Aorta (tissue), 5 donors: ENCODE measurements at regions not wholly inside any gene's neighbourhood (a gene's known extent, or its start where the extent isn't known, plus 50 kb on each side); places are given as distances from the start of the nearest gene placed in this dataset.

Source experiments
- ATAC-seq: fragments of 200-7000 bp; cut with Tn5 transposase; one replicate; pipeline ENCODE4 v1.9.1; 2022; ENCODE audit warnings: moderate library complexity; ENCODE audit not compliant: low FRiP score
- DNase-seq, 2 donors: peaks; one replicate each; pipeline ENCODE4 v3.0.0-alpha.2; 2020
- H3K27ac ChIP-seq, 2 donors: one replicate each; pipeline ENCODE4 v1.5.1; 2013; ENCODE audit warnings: low read length in 2 of 2, mild to moderate bottlenecking in 2 of 2, moderate library complexity in 2 of 2, control low read depth in 1 of 2, inconsistent platforms in 1 of 2, low read depth in 1 of 2
- H3K27me3 ChIP-seq, 2 donors: one replicate each; pipeline ENCODE4 v1.6.1; 2013; ENCODE audit warnings: control low read depth in 1 of 2, low read length in 1 of 2, mild to moderate bottlenecking in 1 of 2, moderate library complexity in 1 of 2; ENCODE audit not compliant: insufficient read depth in 2 of 2, control insufficient read depth in 1 of 2
- H3K36me3 ChIP-seq, 2 donors: one replicate each; pipeline ENCODE4 v1.6.1; 2013; ENCODE audit warnings: control low read depth in 1 of 2, low read length in 1 of 2, mild to moderate bottlenecking in 1 of 2; ENCODE audit not compliant: insufficient read depth in 2 of 2, control insufficient read depth in 1 of 2
- H3K4me1 ChIP-seq, 2 donors: one replicate each; pipeline ENCODE4 v1.6.1; 2013; ENCODE audit warnings: low read length in 2 of 2, control low read depth in 1 of 2, mild to moderate bottlenecking in 1 of 2, moderate library complexity in 1 of 2; ENCODE audit not compliant: insufficient read depth in 2 of 2, control insufficient read depth in 1 of 2
- H3K4me3 ChIP-seq, 2 donors: one replicate each; pipeline ENCODE4 v1.5.1; 2013; ENCODE audit warnings: low read length in 2 of 2, control low read depth in 1 of 2, mild to moderate bottlenecking in 1 of 2
- H3K9me3 ChIP-seq: one replicate; pipeline ENCODE4 v1.6.1; 2013; ENCODE audit warnings: mild to moderate bottlenecking, low read length; ENCODE audit not compliant: control insufficient read depth
- WGBS, 2 donors: extraction: QIAGEN DNeasy Blood & Tissue Kit; methylation state at CpG; one replicate each; pipeline ENCODE4 v1.1.7; 2013; 5-methylcytosine and 5-hydroxymethylcytosine counted together
- intact Hi-C, 2 donors: fragments of 100-400 bp; cut with DNase I; formaldehyde crosslinking; loops; one replicate each; pipeline versions ENCODE4 v1.14.2 to v1.15.0; 2022
- donor health status: healthy with polysubstance abuse.
- donor health status: Bipolar disorder and iron deficiency.
- donor health status: DM: no; HTN: no; CAD: no.
- donor health status: DM: no; HTN: no; CAD: no.
- donor health status: DM: yes; HTN: yes; CAD: no.

DNA sequence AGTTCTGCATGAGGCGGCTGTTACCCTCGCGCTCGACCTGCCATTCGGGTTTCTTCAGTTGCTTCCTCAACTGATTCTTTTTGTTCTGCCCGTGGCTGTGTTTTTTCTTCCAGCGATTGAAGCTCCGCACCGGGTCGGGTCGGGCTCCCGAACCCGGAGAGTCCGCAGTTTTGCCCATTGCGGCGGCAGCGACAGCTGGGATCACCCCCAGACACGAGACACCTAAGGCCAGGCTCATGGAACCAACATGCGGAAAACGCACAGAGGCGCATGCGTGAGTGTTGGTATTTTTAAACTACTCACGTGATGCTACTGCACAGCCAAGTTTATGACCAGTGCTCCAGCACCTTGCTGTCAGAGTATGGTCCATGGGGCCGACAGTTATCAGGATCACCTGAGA lies 100.0 kb downstream of the SPATA31D1 start:
- no peaks in the 10 kb centered on the region for H3K36me3 ChIP-seq
- H3K27ac ChIP-seq = no peak overlapping the region
- no peak overlapping the region for H3K4me3 ChIP-seq
- DNase-seq = no peak
- intact Hi-C loops = no loop called here
- ATAC-seq = no peak
- H3K27me3 ChIP-seq = no peaks in the 10 kb centered on the region
- H3K4me1 ChIP-seq = no peaks in the 10 kb centered on the region
- 96% methylated on average over 24 of the region's 24 CpGs for WGBS, 2 donors
- H3K9me3 ChIP-seq = no peaks in the 10 kb centered on the region

- H3K36me3 ChIP-seq = no peaks in the 10 kb centered on the region
- DNase-seq = no peak
- H3K4me3 ChIP-seq = no peak overlapping the region
- H3K27ac ChIP-seq = no peak overlapping the region
- no peaks in the 10 kb centered on the region for H3K4me1 ChIP-seq
- no peaks in the 10 kb centered on the region for H3K27me3 ChIP-seq
- WGBS, 2 donors = 94 to 98% methylated on average over 2 of the region's 2 CpGs
- intact Hi-C loops = no loop called here
- no peak for ATAC-seq
- H3K9me3 ChIP-seq = no peaks in the 10 kb centered on the region
Measured at GRCh38 chr9:82090046-82090445, 101.5 kb downstream of the SPATA31D1 start.

DNA sequence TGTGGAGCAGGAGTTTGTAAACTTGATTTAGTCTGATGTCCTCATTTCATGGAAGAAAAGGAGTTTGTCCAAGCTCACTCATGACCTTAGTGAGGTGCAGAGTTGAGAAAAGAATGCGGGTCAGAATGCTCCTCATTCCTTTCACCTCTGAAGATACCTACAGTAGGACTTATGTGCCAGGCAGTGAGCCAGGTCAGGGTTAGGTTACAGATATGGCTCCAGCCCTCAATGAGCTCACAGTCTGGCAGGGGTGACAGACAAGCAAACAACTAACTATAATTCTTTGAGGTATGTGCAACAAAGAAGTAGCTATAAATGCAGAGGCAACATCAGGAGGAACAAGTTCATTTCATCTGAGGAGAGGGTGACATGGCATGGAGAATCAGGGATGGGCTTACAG lies 102.5 kb downstream of the SPATA31D1 start:
- no peaks in the 10 kb centered on the region for H3K36me3 ChIP-seq
- H3K9me3 ChIP-seq = no peaks in the 10 kb centered on the region
- no peak overlapping the region for H3K4me3 ChIP-seq
- no peaks in the 10 kb centered on the region for H3K27me3 ChIP-seq
- H3K4me1 ChIP-seq = no peaks in the 10 kb centered on the region
- intact Hi-C loops = no loop called here
- DNase-seq = no peak
- no peak for ATAC-seq
- no peak overlapping the region for H3K27ac ChIP-seq
- WGBS, 2 donors = 53 to 71% methylated on average over 1 of the region's 1 CpG

DNA sequence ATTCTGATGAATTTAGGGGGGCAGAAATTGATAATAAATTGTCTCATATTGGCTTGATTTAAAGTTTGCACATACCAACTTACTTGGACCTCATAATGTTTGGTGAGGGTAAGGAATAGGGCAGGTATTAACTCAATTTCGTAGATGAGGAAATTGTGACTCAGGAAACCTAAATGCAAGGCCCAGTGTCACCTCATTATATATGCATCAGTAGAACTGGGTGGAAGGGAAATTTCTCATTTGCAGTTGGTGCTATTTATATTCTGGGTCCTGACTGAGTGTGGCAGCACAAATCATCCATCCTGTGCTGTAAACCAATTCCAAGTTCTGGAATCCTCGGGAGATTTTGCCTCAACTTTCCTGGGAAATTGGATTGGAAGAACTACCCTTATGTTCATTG lies 103.0 kb downstream of the SPATA31D1 start:
- H3K27me3 ChIP-seq = no peaks in the 10 kb centered on the region
- WGBS, 2 donors = 84 to 90% methylated on average over 2 of the region's 2 CpGs
- no peak overlapping the region for H3K4me3 ChIP-seq
- no peaks in the 10 kb centered on the region for H3K9me3 ChIP-seq
- no peak overlapping the region for H3K27ac ChIP-seq
- no peaks in the 10 kb centered on the region for H3K36me3 ChIP-seq
- intact Hi-C loops = no loop called here
- no peaks in the 10 kb centered on the region for H3K4me1 ChIP-seq
- DNase-seq (no peak), ATAC-seq (no peak)

DNA sequence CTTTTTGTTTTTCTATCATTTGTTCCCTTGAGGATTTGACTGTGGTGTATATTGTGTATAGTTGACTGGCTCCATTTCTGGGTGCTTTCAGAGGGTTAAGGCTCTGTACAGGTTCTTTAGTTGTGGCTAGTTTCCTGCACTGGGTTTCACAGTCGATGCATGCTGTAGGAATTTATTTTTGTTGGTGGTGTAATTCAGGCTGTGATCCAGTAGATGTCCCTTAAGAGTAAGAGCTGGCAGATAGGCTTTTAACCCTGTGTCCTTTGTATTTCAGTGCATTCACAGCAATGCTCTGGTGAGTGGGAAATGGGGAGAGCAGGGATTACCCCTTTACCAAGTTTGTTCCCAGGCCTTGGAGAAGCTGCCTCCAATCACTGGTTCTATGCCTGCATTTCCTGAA lies 112.9 kb downstream of the SPATA31D1 start:
- Histone ChIP-seq H3K36me3 (no peaks in the 10 kb centered on the region), H3K9me3 (peaks cover 2% of the 10 kb centered on the region), H3K4me3 (no peak overlapping the region), H3K4me1 (no peaks in the 10 kb centered on the region), H3K27ac (no peak overlapping the region), H3K27me3 (no peaks in the 10 kb centered on the region)
- ATAC-seq (no peak), DNase-seq (no peak)
- intact Hi-C loops = no loop called here
- 48 to 61% methylated on average over 1 of the region's 1 CpG for WGBS, 2 donors

DNA sequence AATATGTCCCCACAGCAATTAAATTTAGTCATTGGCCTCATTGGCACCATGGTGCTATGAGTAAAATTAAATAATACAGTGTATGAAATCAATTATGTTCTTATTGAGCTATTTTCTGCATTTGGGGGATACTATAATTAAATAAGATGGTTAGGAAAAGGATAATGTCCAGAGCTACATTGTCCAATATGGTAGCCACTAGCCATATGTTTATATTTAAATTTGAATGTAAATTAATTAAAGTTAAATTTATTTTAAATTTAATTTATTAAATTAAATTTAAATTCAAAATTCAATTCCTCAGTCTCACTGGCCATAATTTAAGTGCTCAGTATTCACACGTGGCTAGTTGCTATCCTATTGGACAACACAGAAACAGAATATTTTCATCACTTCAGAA lies 115.7 kb downstream of the SPATA31D1 start:
- DNase-seq (no peak), ATAC-seq (no peak)
- H3K4me3 ChIP-seq = no peak overlapping the region
- H3K4me1 ChIP-seq = no peaks in the 10 kb centered on the region
- WGBS, 2 donors = 89 to 95% methylated on average over 1 of the region's 1 CpG
- H3K27me3 ChIP-seq = no peaks in the 10 kb centered on the region
- H3K9me3 ChIP-seq = no peaks in the 10 kb centered on the region
- no peaks in the 10 kb centered on the region for H3K36me3 ChIP-seq
- intact Hi-C loops = no loop called here
- H3K27ac ChIP-seq = no peak overlapping the region

DNA sequence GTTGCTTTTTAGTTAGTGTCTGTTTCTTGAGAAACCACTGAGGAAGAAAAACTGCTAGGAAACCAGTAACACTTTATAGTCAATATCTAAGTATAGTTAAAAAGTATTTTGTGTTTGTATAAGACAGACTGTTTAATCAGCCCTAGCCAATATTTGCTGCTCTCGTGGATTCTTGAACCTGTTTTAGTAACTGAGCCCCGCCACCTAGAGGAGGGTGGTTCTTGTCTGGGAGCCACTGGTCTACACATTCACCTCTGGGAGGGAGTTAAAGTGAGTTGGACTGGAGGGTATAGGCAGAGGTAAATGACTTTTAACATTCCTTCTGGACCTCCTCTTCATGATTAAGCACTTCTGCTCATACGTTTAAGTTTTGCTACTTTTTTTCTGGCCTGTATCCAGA lies 117.2 kb downstream of the SPATA31D1 start:
- Histone ChIP-seq H3K36me3 (no peaks in the 10 kb centered on the region), H3K27ac (no peak overlapping the region), H3K4me1 (no peaks in the 10 kb centered on the region), H3K27me3 (no peaks in the 10 kb centered on the region), H3K4me3 (no peak overlapping the region), H3K9me3 (no peaks in the 10 kb centered on the region)
- ATAC-seq (no peak), DNase-seq (no peak)
- intact Hi-C loops = no loop called here
- 72 to 74% methylated on average over 3 of the region's 3 CpGs for WGBS, 2 donors

DNA sequence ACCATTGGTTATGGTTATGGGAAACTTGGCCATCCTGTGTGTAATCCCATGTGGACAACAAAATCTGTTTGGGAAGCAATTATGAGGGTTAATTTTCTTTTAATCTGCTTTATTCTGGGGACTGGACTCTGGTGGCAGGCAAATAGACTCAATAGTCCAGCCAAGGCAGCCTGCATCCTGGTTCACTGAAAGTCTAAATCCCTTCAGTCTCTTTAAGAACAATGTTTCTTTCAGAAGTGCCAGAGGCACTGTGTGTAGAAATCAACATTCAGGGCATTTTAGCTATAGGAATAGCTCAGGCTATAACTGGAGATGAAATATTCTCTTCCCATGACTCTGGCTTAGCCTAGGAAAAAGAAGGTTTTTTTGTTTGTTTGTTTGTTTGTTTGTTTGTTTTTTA lies 118.0 kb downstream of the SPATA31D1 start:
- no peaks in the 10 kb centered on the region for H3K36me3 ChIP-seq
- DNase-seq (no peak), ATAC-seq (no peak)
- no peaks in the 10 kb centered on the region for H3K4me1 ChIP-seq
- intact Hi-C loops = no loop called here
- no peak overlapping the region for H3K27ac ChIP-seq
- H3K4me3 ChIP-seq = no peak overlapping the region
- H3K9me3 ChIP-seq = no peaks in the 10 kb centered on the region
- no peaks in the 10 kb centered on the region for H3K27me3 ChIP-seq

GRCh38 chr9:82108474-82108873 lies 119.9 kb downstream of the SPATA31D1 start:
- no peaks in the 10 kb centered on the region for H3K4me1 ChIP-seq
- intact Hi-C loops = no loop called here
- no peak overlapping the region for H3K4me3 ChIP-seq
- H3K27ac ChIP-seq = no peak overlapping the region
- 94 to 99% methylated on average over 1 of the region's 1 CpG for WGBS, 2 donors
- H3K27me3 ChIP-seq = no peaks in the 10 kb centered on the region
- H3K9me3 ChIP-seq = no peaks in the 10 kb centered on the region
- ATAC-seq (no peak), DNase-seq (no peak)
- no peaks in the 10 kb centered on the region for H3K36me3 ChIP-seq

GRCh38 chr9:82108941-82109340 lies 120.4 kb downstream of the SPATA31D1 start:
- Histone ChIP-seq H3K9me3 (no peaks in the 10 kb centered on the region), H3K27ac (no peak overlapping the region), H3K4me1 (no peaks in the 10 kb centered on the region), H3K4me3 (no peak overlapping the region), H3K36me3 (no peaks in the 10 kb centered on the region), H3K27me3 (no peaks in the 10 kb centered on the region)
- no peak for ATAC-seq
- no peak for DNase-seq
- intact Hi-C loops = no loop called here
